ENCODE measurements at regions not wholly inside any gene's neighbourhood (a gene's known extent, or its start where the extent isn't known, plus 50 kb on each side); places are given as distances from the start of the nearest gene placed in this dataset.

GRCh38 chr2:122182616-122183355 lies 427.3 kb downstream of the TSN start:
- H2BK120ac ChIP-seq (replicated peaks; ENCODE audit: low read depth, low read length): no peak overlapping the region
- H3K4me3 ChIP-seq (ENCODE audit: extremely low read depth in 1 of 4, insufficient read depth in 2 of 4, low read depth in 3 of 4, low read length in 4 of 4): no peak overlapping the region
- H3K9ac ChIP-seq (replicated peaks in 1 of 4; ENCODE audit: extremely low read depth in 1 of 4, low read depth in 3 of 4, low read length in 3 of 4): no peak overlapping the region
- H3K27ac ChIP-seq (ENCODE audit: low read depth, low read length): no peak overlapping the region
- DNase-seq (ENCODE audit: low read depth in 1 of 2, low spot score in 2 of 2) (no peak), FAIRE-seq (no peak)
- H3K79me1 ChIP-seq (ENCODE audit: low read depth, low read length): no peaks in the 10 kb centered on the region
- no peak overlapping the region for H2AK5ac ChIP-seq (ENCODE audit: low read depth, low read length)
- H3K4me1 ChIP-seq (replicated peaks in 1 of 4; ENCODE audit: control insufficient read depth in 3 of 4, insufficient read depth in 4 of 4, low read length in 3 of 4): no peaks in the 10 kb centered on the region
- no peaks in the 10 kb centered on the region for H3K79me2 ChIP-seq (ENCODE audit: control insufficient read depth in 1 of 2, insufficient read depth in 2 of 2, low read length in 2 of 2)
- H4K91ac ChIP-seq (replicated peaks; ENCODE audit: insufficient read length, low read length): no peak overlapping the region
- H3K4me2 ChIP-seq (ENCODE audit: insufficient read depth in 1 of 2, low read depth in 2 of 2, low read length in 2 of 2): no peak overlapping the region
- peaks cover 6% of the 10 kb centered on the region in 2 experiments; a peak in 3 of 4 replicates for H3K9me3 ChIP-seq (ENCODE audit: insufficient read depth in 2 of 2, low read depth in 1 of 2, low read length in 1 of 2)
- ChIA-PET CTCF (ENCODE audit: partially characterized antibody) (interaction anchor here (1.0 to 2.6 kb wide), 5 partner anchors 8 to 210 kb away, joined by 3 to 8 read pairs (median 3); no protein-coding TSS in a partner anchor), POLR2A (ENCODE audit: partially characterized antibody) (no interaction called here)
- H4K20me1 ChIP-seq (replicated peaks in 1 of 2; ENCODE audit: control insufficient read depth in 1 of 2, insufficient read depth in 2 of 2, low read length in 2 of 2): no peaks in the 10 kb centered on the region
- no peak overlapping the region for H3K23ac ChIP-seq (ENCODE audit: insufficient read length)
- 86% methylated on average over 5 of the region's 5 CpGs; no CpG with 5 or more reads in 1 of the 2 experiments for WGBS, 2 experiments (ENCODE audit: extremely low coverage in 1 of 2, insufficient coverage in 1 of 2, insufficient read length in 1 of 2, insufficient replicate concordance in 2 of 2, low coverage in 1 of 2, low lambda C conversion rate in 2 of 2, missing lambda C conversion rate in 1 of 2)
- H4K8ac ChIP-seq (ENCODE audit: extremely low read depth, insufficient read depth, low read length): no peak overlapping the region
- no peak overlapping the region for H3K18ac ChIP-seq (ENCODE audit: extremely low read depth, low read length)
- H2BK5ac ChIP-seq (ENCODE audit: low read depth, low read length): no peak overlapping the region
- no peak overlapping the region for H2BK12ac ChIP-seq (ENCODE audit: low read depth, low read length)
- H3K36me3 ChIP-seq (ENCODE audit: control insufficient read depth in 2 of 4, insufficient read depth in 4 of 4, low read length in 3 of 4): no peaks in the 10 kb centered on the region
- no peak overlapping the region for H2AFZ ChIP-seq (ENCODE audit: low read length)
- no peak overlapping the region for H3K56ac ChIP-seq (replicated peaks; ENCODE audit: insufficient read length, low read depth, low read length)
- H3K23me2 ChIP-seq (ENCODE audit: low read depth, low read length): no peaks in the 10 kb centered on the region
- H3K27me3 ChIP-seq (replicated peaks in 1 of 4; ENCODE audit: control insufficient read depth in 3 of 4, extremely low read depth in 1 of 4, insufficient read depth in 3 of 4, low read length in 3 of 4): no peaks in the 10 kb centered on the region
- H2BK20ac ChIP-seq (ENCODE audit: low read length): no peak overlapping the region
- no peak overlapping the region for H3K4ac ChIP-seq (replicated peaks; ENCODE audit: insufficient read length, low read depth, low read length)
- H3K14ac ChIP-seq (ENCODE audit: insufficient read length): no peak overlapping the region
- no peak overlapping the region for H2BK15ac ChIP-seq (ENCODE audit: low read length)
- no peak overlapping the region for H4K5ac ChIP-seq (ENCODE audit: insufficient read length, low read depth, low read length)
